GM21737 (cell line): ENCODE measurements at regions not wholly inside any gene's neighbourhood (a gene's known extent, or its start where the extent isn't known, plus 50 kb on each side); places are given as distances from the start of the nearest gene placed in this dataset.

ENCODE experiments used
- ATAC-seq: cut with Tn5 transposase; IDR thresholded peaks from one replicate; pipeline ENCODE4 v1.9.1; 2021; ENCODE audit warnings: mild to moderate bottlenecking, moderate library complexity; ENCODE audit not compliant: unreplicated experiment

DNA sequence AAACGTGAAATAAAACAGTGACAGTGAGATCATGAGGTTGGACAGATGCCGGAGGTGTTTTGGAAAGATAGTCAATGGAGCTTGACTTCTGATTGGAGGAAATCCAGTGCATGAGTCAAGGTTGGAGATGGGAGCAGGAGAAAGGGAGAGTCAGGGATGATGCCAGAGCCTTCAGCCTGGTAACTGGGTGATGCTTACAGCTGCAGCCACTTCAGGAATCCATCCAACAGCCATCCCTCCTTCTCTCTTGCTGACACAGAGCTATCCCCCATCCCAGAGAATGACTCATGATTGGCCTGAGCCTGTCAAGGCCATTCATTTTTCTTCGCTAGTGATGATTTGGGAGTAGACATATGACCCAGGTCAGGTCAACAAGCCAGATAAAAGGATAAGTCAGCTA lies 112.8 kb downstream of the SAMD5 start:
- no peak for ATAC-seq

DNA sequence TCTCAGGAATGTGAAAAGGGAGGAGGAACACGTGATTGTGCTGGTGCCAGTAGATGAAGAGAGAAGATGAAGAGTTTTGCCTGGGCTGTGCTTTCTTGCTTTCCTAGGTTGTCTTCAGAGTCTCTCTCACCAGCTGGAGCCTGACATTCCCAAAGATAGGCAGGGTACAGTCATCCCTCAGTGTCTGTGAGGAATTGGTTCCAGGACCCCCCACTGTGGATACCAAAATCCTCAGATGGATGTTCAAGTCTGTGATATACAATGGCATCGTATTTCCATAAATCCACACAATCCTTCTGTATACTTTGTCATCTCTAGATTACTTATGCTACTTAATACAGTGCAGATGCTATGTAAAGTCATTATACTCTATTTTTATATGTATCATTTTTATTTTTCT lies 113.5 kb downstream of the SAMD5 start:
- ATAC-seq = no peak

DNA sequence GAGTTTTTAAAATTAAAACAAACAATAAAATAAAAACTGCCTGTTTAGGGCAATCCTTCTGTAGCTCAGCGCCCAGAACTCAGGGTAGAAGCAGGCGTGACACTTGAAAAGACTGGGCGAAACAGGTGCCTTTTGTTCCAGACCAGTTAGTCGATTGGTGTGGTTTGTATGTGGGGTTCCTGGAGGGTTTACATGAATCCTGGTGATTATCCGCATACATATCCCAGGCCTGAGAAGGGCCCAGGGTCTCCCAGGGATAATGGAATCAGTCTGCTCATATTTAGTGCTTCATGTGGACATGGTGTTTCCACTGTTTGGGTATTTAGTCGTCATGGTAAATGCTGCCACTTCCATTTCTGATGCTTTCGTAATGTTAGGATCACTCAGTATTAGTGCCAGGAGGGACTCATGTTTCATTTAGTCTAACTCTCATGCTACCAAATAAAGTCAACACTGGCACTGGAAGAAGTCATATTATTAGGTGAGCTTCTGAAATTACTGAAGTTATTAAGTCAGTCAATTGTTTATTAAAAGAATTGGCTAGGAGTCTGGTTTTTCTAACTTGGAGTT lies 116.5 kb downstream of the SAMD5 start:
- ATAC-seq = no peak

- ATAC-seq = no peak
Measured at GRCh38 chr6:147625946-147626345, 117.5 kb downstream of the SAMD5 start.

GRCh38 chr6:147627411-147627810 lies 118.9 kb downstream of the SAMD5 start:
- no peak for ATAC-seq

- ATAC-seq = no peak
Measured at GRCh38 chr6:147633191-147633590, 124.7 kb downstream of the SAMD5 start.

DNA sequence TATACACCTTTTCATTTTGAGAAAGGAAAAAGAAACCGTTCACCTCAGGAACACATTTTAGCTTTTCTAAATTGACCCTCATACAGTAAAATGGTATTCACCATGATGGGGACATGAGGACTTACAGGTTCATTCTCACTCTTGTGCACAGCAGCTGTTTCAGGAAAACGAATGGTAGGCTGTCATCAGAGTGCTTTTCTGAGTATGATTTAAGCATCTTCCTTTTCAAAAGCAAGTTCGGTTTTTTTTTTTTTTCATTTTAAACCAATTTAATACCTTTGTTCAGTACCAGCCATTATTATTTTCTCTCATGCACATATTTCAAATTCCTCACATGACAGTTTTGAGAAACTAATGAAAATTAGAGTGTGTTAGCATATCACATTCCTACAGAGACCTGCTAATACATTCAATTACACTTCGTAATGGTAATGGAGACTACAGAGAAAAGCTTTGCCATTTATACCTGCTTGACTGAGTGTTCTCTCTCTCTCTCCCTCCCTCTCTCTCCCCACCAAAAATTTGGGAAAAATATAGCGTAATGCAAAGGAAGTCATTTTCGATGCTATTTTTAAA lies 129.2 kb downstream of the SAMD5 start:
- ATAC-seq = no peak

DNA sequence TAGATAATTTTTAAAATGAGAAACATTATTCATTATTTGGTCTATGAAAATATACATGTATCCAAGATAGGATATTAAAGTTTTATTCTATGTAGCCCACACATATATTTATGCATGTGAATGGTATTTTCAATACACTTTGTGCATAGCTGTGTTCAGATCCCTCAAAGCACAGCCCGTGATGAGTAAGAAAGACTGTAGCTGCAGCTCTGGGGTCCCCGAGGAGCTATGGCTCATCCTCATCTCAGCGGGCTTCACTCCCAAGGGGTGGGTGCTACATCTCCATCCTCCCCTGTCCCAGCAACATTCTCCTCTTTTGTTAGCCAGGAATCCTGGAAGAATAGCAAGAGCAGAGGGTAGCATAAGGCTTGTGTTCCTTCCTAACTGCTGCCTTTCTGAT lies 130.8 kb downstream of the SAMD5 start:
- ATAC-seq = no peak

GRCh38 chr6:147640606-147641005 lies 132.1 kb downstream of the SAMD5 start:
- ATAC-seq = no peak

DNA sequence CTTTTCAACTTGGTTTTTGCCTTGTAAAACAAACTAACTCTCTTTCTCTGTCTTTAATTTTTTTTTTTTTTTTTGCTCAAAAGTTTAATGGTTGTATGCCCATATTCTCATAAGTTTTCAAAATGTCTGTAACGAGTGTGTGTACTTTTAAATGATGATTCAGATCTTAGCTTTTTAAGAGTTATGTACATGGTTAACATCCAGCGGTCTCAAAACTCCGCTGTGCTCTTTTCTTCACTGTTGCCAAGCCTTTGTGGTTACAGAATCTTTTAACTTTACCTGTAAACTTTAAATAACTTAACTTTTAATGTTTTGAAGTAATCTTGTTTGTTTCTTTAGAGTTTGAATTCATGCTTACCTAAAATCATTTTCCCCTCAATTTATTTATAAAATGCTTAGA lies 133.0 kb downstream of the SAMD5 start:
- no peak for ATAC-seq

DNA sequence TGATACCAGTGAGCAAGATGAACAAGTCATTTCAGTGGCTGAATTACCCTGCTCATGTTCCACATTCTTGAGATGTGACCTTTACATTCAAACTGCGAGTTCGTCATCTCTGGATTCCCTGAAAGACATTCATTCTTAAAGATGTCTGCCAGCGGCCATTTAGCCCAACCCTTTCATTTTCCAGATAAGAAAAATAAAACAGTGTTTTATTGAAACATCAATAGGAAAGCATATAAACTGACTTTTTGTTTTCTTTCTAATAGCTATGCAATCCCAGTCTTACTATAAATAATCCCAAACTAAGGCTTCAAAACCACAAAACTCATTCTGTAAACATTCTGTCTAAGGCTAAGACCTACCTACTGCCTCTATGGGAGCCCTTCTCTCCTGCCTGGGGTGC lies 134.0 kb downstream of the SAMD5 start:
- ATAC-seq = no peak

DNA sequence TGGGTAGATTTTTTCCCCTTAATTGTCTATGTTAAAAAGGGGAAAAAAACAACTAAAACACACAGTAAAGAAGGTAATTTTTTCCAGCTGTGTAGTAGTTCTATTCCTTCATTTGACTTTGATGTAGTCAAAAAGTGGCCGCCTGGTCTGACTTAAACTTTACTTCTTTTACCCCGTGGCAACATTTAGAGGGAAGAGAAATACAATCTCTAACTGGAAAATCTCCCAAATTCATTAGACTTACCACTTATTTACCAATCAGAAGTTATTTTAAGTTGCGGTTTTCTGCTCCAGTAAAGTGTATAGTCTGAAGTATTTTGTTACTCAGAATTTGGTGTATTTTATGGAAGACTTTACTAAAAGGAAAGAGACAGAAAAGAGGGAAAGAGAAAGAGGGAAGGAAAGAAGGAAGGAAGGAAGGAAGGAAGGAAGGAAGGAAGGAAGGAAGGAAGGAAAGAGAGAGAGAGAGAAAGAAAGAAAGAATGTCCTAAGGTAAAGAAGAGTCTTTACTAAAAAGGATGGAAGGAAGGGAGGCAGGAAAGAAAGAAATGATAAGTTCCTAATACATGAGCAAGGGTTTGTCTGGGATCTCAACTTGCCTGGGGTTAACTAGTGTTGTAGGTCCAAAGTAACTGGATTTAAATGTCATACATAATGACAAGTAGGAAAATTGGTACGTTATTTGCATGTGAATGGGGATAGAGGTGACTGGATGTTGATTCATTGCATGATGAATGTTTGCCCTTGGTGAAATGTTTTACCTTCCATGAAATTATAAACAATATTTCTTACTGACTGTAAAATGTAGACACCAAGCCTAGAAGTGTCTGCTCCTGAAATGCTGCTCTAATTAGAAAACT lies 135.1 kb downstream of the SAMD5 start:
- ATAC-seq = no peak

GRCh38 chr6:147648916-147649315 lies 140.4 kb downstream of the SAMD5 start:
- ATAC-seq = no peak

- no peak for ATAC-seq
Measured at GRCh38 chr6:147651249-147652063, 143.0 kb downstream of the SAMD5 start.

DNA sequence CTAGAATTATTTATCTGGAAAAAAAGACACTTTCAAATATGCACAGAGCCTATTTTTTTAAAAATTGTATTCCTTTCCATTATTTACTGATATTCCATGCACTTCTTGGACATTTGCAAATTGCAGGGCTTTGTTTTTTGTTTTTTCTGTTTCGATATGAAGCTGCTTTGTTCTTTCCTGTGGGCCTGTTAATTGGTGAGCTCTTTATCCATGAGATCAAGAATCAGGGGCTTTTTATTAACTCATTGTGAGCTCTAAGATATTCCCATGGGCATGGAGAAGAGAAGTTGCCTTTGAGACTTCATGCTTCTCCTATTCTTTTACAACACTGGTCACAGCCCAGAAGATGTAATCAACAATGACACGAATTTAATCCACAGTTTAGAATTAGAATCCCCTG lies 145.1 kb downstream of the SAMD5 start:
- no peak for ATAC-seq

DNA sequence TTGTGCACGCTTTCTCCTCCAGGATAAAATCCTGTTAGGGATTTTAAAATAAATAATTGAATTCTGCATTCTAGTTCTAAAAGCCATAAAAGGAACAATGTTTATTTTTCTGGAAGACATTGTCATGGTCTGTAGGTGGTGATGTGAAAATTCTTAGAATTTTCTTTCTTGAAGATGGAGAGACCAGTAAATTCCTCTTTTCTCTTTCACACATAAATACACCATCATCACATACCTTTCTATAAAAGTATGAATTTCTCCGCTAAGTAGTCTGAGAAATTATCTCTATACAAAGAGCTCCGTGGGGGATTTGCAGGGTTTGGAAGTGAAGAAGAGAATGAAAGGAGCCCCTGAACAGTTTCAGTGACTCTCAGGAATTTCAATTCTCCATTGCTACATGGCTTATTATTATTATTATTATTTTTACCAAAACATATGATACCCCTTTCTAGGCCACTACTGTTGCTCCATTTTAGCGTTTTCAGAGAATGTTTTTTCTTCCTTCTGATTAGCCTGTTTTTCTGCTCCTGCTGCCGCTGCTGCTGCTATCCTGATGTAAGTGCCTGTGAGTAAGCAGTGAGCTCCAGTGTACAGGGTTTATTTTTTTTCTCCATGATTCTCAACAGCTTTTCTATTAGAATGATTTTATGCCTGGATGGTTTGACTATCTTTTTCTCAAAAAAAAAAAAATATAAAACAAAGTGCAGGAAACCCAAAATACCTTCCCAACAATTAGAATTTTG lies 145.8 kb downstream of the SAMD5 start:
- no peak for ATAC-seq

GRCh38 chr6:147660334-147661311 lies 152.1 kb downstream of the SAMD5 start:
- ATAC-seq = no peak

GRCh38 chr6:147662646-147663045 lies 154.2 kb downstream of the SAMD5 start:
- ATAC-seq = no peak

DNA sequence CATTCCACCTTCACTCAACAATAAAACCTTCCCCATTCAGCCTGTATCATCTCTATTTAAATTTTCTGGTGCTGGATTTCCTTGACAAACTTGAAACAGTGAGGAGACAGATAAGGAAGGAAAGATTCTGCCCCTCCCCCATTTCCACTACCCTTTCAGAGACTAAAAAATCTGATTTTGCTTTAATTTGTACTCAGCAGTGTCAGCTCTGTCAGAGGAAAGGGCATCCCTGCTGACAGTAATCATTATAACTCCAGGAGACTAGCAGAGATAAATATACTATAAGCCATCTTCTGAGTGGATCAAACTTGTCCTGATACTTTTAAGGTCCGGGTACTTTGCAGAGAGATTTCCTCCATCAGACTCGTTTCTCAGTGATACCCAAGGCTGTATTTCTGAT lies 155.6 kb downstream of the SAMD5 start:
- ATAC-seq = no peak

- ATAC-seq = no peak
Measured at GRCh38 chr6:147666255-147666654, 157.8 kb downstream of the SAMD5 start.
